ENCODE measurements at regions not wholly inside any gene's neighbourhood (a gene's known extent, or its start where the extent isn't known, plus 50 kb on each side); places are given as distances from the start of the nearest gene placed in this dataset.
A peak's percentile ranks its signal among the peaks of the same experiment; 100 is the strongest.

GRCh38 chr19:28609944-28610343, 603.0 kb downstream of the UQCRFS1 start:
- no peaks in the 10 kb centered on the region for H3K79me2 ChIP-seq (ENCODE audit: insufficient read depth, low read length)
- H3K4me2 ChIP-seq (ENCODE audit: insufficient read depth, low read length), result no peak overlapping the region
- no peak overlapping the region for H2AFZ ChIP-seq (ENCODE audit: low read length)
- no peaks in the 10 kb centered on the region for H3K4me1 ChIP-seq (ENCODE audit: insufficient read depth, low read length)
- no peak overlapping the region for H3K27ac ChIP-seq (ENCODE audit: low read depth, low read length)
- no peak overlapping the region for H3K4me3 ChIP-seq (ENCODE audit: insufficient read depth, low read length)
- no peak for TF ChIP-seq CTCF (IDR thresholded peaks at IDR 0.05; ENCODE audit: extremely low read depth, low read depth, low read length)
- H3K36me3 ChIP-seq (ENCODE audit: insufficient read depth, low read length), result no peaks in the 10 kb centered on the region
- no peaks in the 10 kb centered on the region for H4K20me1 ChIP-seq (ENCODE audit: insufficient read depth, low read length)
- no peaks in the 10 kb centered on the region for H3K27me3 ChIP-seq (ENCODE audit: insufficient read depth, low read length)
- no peaks in the 10 kb centered on the region for H3K9me3 ChIP-seq (ENCODE audit: low read depth, low read length)
- no peak for DNase-seq (ENCODE audit: insufficient read length, low spot score, missing footprints)

GRCh38 chr19:28609091-28609755, 603.7 kb downstream of the UQCRFS1 start:
- Histone ChIP-seq H3K4me1 (ENCODE audit: insufficient read depth, low read length) (no peaks in the 10 kb centered on the region), H3K4me3 (ENCODE audit: insufficient read depth, low read length) (no peak overlapping the region), H2AFZ (ENCODE audit: low read length) (no peak overlapping the region), H3K79me2 (ENCODE audit: insufficient read depth, low read length) (no peaks in the 10 kb centered on the region), H3K27me3 (ENCODE audit: insufficient read depth, low read length) (no peaks in the 10 kb centered on the region), H3K27ac (ENCODE audit: low read depth, low read length) (no peak overlapping the region), H3K9me3 (ENCODE audit: low read depth, low read length) (no peaks in the 10 kb centered on the region), H3K4me2 (ENCODE audit: insufficient read depth, low read length) (no peak overlapping the region), H4K20me1 (ENCODE audit: insufficient read depth, low read length) (no peaks in the 10 kb centered on the region), H3K36me3 (ENCODE audit: insufficient read depth, low read length) (no peaks in the 10 kb centered on the region)
- no peak for TF ChIP-seq CTCF (IDR thresholded peaks at IDR 0.05; ENCODE audit: extremely low read depth, low read depth, low read length)
- DNase-seq (ENCODE audit: insufficient read length, low spot score, missing footprints), result peak; percentile 21

- Histone ChIP-seq H4K20me1 (ENCODE audit: insufficient read depth, low read length) (no peaks in the 10 kb centered on the region), H3K4me1 (ENCODE audit: insufficient read depth, low read length) (no peaks in the 10 kb centered on the region), H3K79me2 (ENCODE audit: insufficient read depth, low read length) (no peaks in the 10 kb centered on the region), H3K4me2 (ENCODE audit: insufficient read depth, low read length) (no peak overlapping the region), H3K27ac (ENCODE audit: low read depth, low read length) (no peak overlapping the region), H2AFZ (ENCODE audit: low read length) (no peak overlapping the region), H3K4me3 (ENCODE audit: insufficient read depth, low read length) (no peak overlapping the region), H3K27me3 (ENCODE audit: insufficient read depth, low read length) (no peaks in the 10 kb centered on the region), H3K36me3 (ENCODE audit: insufficient read depth, low read length) (no peaks in the 10 kb centered on the region), H3K9me3 (ENCODE audit: low read depth, low read length) (no peaks in the 10 kb centered on the region)
- no peak for TF ChIP-seq CTCF (IDR thresholded peaks at IDR 0.05; ENCODE audit: extremely low read depth, low read depth, low read length)
- DNase-seq (ENCODE audit: insufficient read length, low spot score, missing footprints), result no peak
Measured at GRCh38 chr19:28608292-28608691, 604.7 kb downstream of the UQCRFS1 start.

GRCh38 chr19:28607066-28607583, 605.8 kb downstream of the UQCRFS1 start:
- no peak overlapping the region for H2AFZ ChIP-seq (ENCODE audit: low read length)
- H3K27me3 ChIP-seq (ENCODE audit: insufficient read depth, low read length), result no peaks in the 10 kb centered on the region
- no peaks in the 10 kb centered on the region for H3K9me3 ChIP-seq (ENCODE audit: low read depth, low read length)
- TF ChIP-seq CTCF (IDR thresholded peaks at IDR 0.05; ENCODE audit: extremely low read depth, low read depth, low read length), result no peak
- no peak for DNase-seq (ENCODE audit: insufficient read length, low spot score, missing footprints)
- H3K4me1 ChIP-seq (ENCODE audit: insufficient read depth, low read length), result no peaks in the 10 kb centered on the region
- H3K4me2 ChIP-seq (ENCODE audit: insufficient read depth, low read length), result no peak overlapping the region
- no peak overlapping the region for H3K4me3 ChIP-seq (ENCODE audit: insufficient read depth, low read length)
- no peak overlapping the region for H3K27ac ChIP-seq (ENCODE audit: low read depth, low read length)
- no peaks in the 10 kb centered on the region for H4K20me1 ChIP-seq (ENCODE audit: insufficient read depth, low read length)
- no peaks in the 10 kb centered on the region for H3K36me3 ChIP-seq (ENCODE audit: insufficient read depth, low read length)
- no peaks in the 10 kb centered on the region for H3K79me2 ChIP-seq (ENCODE audit: insufficient read depth, low read length)

Data from osteoblast (primary cell).